CD4-positive, alpha-beta T cell treated with Interleukin-4 for 4 hours (primary cell): ENCODE measurements at regions not wholly inside any gene's neighbourhood (a gene's known extent, or its start where the extent isn't known, plus 50 kb on each side); places are given as distances from the start of the nearest gene placed in this dataset.

Experiments used
- DNase-seq: peaks from one replicate; pipeline ENCODE4 v3.0.0-alpha.2; 2020

DNA sequence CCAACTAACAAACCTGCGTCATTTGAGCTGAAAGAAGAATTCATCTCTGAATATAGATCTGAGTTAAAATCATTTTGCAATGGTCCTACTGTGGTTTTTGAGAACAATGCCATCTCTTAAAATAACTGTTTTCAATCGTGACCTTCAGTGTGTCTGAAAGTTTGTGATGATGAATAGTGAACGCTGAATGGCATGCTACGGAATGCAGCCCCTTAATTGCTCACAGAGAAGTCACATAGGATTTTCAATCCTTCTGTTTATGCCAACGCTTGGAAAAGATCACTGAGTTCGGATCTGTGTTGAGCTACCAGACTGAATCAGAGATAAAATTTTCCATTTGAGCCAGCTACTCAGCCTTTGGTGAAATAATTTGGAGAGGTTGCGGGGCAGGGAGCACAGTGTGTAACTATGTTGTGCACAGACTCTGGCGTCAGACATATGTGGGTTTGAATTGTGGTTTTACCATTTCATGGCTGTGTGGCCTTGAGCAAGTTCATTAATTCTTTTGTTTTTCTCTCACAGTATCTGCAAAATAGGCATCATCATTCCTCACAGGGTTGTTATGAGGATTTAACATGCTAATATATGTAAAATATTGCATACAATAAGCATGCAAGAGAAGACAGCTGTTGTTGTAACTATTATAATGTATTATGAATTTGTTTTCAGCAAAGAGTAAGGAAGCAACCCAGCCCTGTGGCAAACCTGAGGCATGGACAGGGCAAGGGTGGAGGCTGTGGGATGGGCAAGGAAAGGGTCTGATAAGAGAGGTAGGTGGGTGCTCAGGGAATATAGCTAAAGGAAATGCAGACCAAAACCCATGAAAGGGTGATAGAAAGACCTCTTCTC lies 679.9 kb downstream of the KCNA4 start:
- DNase-seq, result no peak

DNA sequence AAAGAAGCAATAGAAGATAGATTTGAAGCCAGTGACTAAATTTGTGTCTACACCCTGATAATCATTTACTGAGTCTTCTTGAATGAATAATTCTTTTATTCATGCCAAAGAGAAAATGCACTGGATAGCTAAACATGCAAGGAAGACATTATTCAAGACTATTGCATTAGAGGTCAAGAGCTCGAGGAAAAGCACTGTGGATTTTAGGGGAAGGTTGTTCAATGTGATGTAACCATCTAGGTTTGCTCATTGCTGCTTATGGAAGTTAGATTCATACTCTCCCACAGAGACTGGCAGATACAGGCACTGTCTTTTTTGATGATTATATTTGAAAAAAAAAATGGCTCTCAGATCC lies 682.1 kb downstream of the KCNA4 start:
- no peak for DNase-seq

DNA sequence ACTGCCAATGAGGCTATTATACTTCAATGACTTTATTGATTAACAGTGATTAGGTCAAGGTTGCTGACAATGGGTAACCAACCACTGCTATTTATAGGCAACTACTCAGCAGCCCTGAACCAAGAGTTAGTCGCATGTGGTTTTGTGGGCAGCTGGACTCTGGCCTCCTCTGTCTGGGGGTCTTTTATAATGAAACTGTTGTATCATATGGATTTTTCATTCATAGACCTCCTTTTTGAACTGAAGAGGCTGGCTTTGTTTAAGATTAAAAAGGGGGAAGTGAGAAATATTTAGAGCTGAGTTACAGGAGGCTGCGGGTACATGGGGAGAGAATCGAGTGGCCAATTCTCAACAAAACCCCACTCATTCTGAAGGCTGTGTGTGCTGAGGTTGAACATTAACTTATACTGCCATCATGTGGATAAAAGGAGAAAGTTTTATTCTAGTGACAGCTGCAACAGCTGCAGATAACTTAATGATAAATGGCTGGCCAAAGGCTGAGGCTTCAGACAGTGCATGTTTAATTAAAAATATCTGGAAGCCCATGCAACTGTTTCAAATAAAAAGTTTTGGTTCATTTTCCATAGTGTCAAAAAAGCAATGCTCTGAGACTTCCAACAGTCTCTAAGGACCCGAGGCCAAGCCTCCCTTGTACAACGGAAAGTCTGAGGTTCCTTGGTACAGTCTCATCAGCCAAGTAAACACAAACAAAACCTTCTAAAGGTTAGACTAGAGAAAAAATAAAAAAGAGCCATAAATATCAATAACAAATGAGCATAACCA lies 682.6 kb downstream of the KCNA4 start:
- no peak for DNase-seq

DNA sequence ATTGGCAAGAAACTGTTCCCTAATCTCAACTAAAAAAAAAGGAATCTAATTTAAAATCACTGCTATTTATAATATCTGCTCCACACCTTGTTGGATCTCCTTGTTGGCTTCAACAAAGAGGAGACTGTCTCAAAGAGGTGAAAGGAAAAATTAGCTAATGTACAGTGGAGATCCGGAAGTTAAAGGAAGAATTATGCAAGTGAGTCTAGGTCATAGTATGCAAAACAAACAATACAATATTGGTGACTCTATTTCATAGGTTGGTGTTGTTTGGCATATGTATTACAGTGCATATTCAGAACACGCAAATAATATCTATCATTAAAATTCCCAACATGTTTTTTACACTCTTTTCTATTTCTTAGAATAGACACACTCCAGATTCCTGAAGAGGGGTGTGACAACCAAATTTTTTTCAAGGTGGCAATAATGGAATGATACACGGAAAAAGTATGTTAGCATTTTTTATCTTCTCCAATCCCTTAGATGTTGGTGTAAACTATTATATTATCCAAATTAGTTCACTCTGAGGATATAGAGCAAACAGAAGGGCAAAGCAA lies 685.3 kb downstream of the KCNA4 start:
- no peak for DNase-seq

DNA sequence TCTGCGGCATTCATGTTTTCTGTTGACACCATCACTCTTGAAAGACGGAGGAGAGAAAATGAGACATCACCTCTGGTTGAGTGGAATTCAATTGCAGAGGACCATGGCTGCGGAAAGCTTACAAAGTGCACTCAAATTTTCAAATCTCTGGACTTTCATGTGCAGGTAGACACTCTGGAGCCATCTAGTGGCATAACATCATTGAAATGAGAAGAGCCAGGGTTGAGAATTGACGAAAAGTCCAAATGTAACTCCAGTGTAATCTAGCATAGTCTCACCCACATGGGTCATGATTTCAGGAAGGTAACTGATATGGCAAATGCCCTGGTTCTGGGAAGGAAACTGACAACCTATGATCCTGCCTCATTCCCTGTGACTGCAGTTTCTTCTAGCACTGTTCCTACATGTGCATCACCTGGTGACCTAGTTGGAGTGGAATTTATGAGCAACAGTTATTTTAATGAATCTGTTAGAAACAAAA lies 687.8 kb downstream of the KCNA4 start:
- DNase-seq, result no peak

DNA sequence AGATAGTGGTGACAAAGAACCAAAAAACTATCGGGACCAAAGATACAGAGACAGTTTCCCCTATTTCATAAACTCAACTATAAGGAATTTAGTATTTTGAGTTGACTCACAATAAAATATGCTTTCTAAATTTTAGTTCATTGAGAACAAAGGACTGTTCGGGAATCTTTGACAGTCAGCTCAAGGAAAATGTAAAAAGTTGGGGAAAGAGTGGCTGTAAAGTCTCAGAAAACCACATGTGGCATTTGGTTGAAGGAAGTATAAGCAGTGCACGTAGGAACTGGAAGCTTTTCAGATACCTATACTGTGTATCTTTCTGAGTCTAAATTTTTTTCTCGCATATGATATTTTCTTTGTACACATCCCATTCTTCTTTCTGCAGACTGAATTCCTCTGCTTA lies 688.9 kb downstream of the KCNA4 start:
- no peak for DNase-seq

DNA sequence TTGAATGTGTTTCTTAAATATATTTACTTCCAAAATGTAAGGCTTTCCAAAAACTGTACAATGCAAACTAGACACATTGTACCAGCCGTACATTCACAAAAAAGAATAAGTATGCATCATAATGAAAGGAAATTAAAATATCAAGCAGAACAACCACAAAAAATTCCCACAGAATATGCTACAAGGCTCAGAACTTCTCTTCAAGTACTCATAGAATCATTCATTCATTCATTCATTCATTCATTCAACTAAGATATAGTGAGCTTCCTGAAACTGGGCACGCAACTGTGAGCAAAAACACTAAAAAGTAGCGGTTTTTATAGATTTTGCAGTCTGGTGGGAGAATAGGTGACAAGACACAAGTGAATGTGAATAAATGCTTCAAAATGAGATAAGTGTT lies 690.1 kb downstream of the KCNA4 start:
- no peak for DNase-seq

DNA sequence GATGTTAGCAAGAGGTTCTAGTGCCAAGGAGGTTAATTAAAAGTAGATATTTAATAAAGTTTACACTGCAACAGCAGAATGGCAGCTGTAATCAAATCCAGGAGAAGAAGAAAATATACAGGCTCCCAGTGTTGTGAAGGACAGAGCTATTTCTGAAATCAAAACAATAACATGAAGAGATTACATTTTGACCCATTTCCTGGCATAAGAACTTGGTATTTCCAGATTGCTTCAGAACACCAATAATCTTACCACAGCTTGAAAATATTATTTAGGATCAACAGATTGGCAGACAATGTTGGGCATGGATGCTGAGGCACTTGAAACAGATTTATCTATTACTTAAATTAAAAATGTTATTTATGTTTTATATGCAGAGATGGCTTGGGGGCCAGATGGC lies 692.5 kb downstream of the KCNA4 start:
- DNase-seq, result no peak

DNA sequence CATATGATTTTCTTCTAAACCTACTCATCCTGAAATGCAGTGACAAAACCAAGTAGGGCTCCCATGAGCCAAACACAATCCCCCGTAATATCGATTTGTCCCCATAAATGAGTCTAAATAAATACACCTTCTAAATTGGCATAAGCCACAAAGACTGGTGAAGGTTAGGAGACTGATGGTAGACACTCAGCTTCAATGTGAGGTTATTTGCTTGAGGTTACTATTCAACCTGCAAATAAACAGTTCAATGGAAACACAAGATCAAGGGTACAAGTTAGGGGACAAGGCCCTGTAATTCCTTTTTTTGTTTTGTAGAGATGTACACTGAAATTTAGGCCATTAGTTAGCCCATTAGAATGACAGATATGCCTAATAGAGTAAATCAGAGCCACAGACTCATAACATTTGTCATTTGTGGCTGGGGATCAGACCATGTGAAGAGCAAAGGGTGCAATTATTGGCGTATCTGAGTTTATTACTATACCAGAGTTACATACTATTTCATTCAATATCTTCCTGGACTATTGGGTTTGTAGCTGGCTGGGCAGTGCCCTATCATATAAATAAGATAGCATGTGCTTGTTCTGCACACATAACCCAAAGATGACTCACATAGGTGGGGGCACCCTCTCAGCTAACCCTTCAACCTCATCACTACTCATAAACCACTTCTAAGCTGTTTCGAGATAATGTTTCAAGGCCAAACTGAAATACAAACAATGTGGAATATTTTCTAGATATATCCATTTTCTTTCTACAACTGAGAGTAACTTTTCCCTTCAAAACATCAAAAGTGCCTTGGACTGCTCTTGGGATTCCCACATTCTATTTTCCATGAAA lies 695.3 kb downstream of the KCNA4 start:
- no peak for DNase-seq

DNA sequence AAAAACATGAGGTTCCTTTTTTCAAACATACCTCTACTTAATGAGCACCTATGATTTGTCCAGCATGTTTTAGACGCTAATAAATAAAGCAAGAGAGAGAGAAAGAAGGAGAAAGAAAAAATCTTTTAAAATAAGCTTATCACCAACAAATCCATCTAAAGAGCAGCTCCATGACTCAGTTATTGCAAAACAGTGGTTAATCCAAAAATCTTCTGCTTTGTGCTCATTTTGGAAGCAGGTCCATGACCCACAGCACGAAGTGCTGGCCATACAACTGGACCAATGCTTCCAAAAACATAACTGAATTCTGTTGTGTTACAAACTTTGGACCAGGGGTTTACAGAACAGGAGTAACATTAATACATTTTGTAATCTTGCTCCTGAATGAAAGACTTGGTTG lies 696.6 kb downstream of the KCNA4 start:
- no peak for DNase-seq

DNA sequence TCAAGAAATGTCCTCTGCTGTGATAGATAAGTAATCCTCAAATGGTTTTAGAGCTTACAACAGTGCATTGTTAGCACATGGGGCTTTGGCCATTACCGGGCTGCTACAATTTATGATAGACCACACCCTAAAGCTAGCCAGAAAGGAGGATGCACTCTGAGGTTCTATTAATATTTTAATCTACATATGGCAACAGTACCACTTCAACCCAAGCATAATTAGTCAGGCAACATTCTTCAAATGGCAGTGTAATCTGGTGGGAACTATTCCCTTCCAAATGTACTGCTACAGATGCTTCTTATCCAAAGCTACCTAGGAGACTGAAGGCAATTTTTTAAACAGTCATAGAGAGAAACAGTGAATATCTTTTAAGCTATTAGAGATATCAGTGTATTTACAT lies 697.6 kb downstream of the KCNA4 start:
- DNase-seq, result no peak

DNA sequence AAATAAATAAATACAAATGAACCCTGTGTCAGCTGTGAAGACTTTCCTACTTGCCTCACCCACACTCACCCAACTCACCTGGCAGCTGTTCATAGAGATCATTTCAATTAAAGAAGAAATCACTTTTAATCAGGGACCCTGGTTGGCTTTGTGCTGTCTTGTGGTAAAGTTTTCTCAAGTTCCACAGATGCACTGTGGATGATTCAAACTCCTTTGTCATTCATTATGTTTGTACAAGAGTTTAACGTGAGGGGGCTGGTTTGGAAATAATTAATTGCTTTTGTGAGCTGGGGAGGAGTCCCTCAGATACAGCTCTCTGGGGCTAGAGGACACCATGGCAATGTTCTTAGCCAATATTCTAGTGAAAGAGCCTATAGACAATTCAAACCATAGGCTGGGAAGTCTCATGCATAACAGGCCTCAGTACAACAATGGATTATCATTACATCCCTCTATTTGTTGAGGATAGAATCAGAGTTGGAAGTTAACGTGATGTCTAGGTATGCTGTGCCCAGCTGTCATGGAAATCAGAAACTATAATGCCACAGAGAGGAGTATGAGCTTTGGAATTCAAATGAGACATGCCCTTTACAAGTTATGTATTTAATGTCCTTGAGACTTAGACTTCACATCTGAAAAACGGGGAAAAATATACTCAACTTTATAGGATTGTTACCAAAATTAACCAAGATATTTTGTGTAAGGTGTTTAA lies 698.5 kb downstream of the KCNA4 start:
- DNase-seq, result no peak

DNA sequence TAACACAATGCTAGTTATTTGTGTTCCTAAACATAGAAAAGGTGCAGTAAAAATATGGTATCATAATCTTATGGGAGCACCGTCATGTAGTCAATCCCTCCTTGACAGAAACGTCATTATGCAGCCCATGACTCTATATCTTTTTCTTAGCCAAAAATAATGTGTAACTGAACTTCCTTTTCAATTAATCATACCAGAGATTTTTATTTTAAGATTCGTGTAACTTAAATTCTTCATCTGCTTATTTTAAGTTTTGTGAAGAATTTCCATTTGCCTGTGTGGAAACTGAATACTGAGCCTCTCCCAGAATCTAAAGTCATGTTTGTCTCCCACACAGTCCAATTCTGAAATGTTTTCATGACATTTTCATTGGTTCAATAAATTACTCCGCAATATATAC lies 699.1 kb downstream of the KCNA4 start:
- DNase-seq, result no peak

DNA sequence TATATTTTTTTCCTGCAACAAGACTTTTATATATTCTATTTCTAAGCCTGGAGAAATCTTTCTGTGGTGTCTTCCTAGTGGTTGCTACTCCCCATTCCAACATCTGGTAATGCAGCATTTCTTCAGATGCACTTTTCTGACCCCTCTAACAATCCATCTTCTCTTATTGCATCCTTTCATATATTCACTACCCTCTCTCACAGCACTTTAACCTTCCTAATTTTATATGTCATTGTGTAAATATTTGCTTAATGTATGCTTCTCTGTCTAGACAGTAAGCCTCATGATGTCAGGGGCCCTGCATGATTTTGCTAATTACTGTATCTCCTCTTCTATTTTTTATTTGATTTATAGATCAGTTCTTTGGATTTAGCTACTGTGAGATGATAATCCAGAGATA lies 701.6 kb downstream of the KCNA4 start:
- DNase-seq, result no peak

DNA sequence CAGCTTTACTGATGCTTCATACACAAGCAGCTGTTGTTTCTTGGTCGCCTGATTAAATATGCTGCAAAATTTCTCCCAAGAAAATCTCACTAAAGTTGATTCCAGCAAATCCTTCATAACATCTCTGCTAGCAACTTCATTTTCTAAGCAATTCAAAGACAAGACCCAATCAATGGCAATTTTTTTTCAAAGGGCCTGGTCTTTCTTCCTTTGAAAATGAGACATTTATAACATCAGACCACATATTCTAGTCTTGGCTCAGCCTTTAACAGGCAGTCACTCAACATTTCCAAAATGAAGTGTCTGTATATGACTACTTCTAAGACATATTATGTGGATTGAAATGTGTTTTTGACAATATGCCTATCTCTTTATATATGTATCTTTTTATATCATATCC lies 702.6 kb downstream of the KCNA4 start:
- no peak for DNase-seq

DNA sequence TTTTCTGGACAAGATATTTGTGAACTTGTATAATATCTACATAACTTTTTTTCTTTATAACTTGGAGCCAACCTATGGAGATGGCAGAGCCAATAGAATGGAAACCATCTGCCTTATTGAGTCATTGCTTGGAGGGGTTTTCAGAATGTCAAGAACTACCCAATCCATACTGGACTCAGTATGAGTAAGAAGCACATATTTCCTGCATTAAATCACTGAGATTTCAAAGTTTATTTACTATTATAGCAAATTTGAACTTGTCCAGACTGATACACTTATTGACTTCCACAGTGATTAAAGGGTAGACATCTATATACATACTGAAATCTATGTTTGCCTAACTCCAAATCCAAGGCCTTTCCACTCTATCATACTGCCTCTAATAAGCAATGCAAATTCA lies 704.0 kb downstream of the KCNA4 start:
- no peak for DNase-seq

DNA sequence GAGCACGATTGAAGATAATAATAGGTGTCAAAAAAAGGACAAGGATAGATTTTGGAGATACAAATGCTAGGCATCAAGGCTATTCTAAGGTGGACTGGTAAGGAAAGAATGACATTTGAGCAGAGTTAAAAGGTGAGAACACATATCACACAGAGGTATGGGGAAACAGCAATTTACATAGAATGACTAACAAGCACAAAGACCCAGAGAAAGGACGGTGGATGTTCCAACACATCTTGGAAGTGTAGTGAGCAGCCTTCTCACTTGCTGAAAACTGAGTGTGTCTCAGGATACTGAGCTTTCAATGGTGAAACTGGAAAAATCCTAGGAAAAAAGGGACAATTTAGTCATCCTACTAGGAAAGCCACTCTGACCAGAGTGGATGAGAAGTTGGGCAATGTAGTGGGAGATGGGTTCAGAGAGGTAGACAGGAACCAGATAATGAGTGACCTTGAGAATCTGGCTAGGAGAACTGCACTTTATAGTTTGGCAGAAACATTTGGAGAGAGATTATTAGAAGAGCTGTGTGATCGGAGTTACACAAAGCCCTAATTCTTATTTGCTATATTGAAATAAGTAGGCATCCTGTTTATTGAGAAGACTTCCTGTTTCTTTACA lies 706.0 kb downstream of the KCNA4 start:
- DNase-seq, result no peak

DNA sequence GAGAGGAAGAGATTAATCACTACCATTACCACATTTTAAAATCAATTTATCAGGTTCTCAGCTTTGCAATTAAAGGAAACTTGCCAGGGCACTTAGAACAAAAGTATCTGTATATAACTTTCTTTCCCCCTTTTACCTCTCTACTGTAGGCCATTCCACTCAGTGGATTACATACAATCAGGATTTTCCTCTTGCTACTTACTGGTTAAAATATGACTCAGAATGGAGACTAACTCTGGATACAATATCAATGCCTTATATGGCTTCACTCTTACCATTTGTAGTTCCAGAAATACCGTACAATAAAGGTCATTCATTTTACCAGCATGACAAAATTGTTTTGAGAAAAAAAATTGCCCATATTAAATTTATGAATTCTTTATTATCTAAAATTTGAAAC lies 706.8 kb downstream of the KCNA4 start:
- DNase-seq, result no peak

DNA sequence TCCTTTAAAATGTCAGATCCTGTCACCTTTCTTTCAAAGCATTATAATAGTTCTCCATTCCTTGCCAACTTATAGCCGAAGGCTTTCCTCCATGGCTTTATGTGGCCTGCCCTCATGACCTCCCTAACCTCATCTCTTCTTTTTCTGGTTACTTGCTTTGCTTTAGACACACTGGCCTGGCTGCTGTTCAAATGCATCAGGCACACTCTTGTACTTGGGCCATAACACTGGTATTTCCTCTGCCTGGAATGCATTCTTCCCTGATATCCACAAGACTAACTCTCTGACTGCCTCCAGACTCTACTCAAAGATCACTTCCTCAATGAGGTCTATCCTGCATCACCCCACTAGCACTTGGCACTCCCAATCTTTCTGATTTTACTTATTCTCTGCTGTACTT lies 710.3 kb downstream of the KCNA4 start:
- no peak for DNase-seq

DNA sequence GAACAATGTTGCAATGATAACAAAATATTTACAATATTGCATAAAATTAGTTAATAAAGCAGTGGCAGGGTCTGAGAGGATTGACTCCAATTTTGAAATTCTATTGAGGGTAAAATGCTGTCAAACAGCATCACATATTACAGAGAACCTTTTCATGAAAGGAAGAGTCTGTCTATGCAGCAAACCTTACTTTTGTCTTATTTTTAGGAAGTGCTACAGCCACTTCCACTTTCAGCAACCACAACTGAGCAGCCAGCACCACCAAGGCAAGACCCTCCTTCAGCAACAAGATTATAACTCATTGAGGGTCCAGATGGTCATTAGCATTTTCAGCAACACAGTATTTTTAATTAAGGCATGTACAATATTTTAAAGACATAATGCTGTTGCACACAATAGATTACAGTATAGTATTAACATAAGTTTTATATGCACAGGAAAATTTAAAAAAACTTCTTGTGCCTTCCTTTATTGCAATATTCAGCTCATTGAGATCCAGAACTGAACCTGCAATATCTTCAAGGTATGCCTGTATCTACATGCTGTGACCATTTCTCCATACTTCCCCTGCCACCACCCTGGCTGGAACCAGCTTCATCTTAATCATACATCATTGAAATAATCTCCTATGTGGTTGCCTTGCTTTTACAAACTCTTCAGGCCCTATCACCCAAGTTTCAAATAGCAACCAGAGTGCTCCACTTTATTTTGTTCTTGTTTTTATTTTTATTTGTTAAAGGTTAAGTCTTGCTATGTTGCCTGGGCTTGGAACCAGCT lies 711.2 kb downstream of the KCNA4 start:
- no peak for DNase-seq

DNA sequence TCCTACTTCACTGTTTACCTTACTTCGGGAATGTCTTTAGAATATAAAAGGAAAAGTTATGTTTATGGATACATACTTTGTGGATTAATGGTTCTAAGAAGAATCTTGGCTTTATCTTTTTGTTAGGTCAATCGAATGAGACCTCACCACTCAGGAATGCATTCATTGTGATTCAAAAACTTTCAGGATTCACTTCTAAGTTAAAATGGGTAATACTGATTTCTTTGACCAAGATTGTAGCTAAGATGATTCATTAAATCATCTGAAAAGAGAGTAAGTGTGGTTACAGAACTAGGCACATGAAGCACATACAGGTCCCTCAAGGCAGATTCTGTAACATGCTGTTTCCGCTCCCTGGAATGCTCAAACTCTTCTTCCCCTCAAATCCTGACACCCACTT lies 716.4 kb downstream of the KCNA4 start:
- no peak for DNase-seq
